Endothelial cell of umbilical vein (primary cell): ENCODE measurements at regions not wholly inside any gene's neighbourhood (a gene's known extent, or its start where the extent isn't known, plus 50 kb on each side); places are given as distances from the start of the nearest gene placed in this dataset.

Source experiments
- BruUV-seq: library from RNA; stranded (reverse); fragments of 400-500 nt; replicated peaks from 2 replicates; lab custom pipeline; 2021; lab: Mats Ljungman, UMichigan
- CTCF ChIA-PET: fragments of 300-600, 350-600 bp; sonication (Branson Sonifier 250); formaldehyde crosslinking; loops from one replicate; lab custom pipeline; 2021; ENCODE audit warnings: antibody characterized with exemption, inconsistent platforms; lab: Charles Lee
- POLR2A ChIA-PET: fragments of 300-600, 350-600 bp; sonication (Branson Sonifier 250); formaldehyde crosslinking; loops from one replicate; lab custom pipeline; 2021; ENCODE audit warnings: antibody characterized with exemption, inconsistent platforms; lab: Charles Lee
- DNase-seq: peaks from one replicate; pipeline ENCODE4 v3.0.0-alpha.2; 2011; ENCODE audit warnings: low read depth, low spot score
- FAIRE-seq: peaks from 2 replicates; lab custom pipeline; 2011; peaks lifted over from hg19 to GRCh38; lab: Jason Lieb, UNC
- H2AFZ ChIP-seq: 2 replicates; pipeline ENCODE4 v1.6.0; 2012; ENCODE audit warnings: low read depth, low read length, control low read depth, inconsistent platforms
- H3K27ac ChIP-seq: 2 replicates; pipeline ENCODE4 v1.5.1; 2011; ENCODE audit warnings: low read depth, mild to moderate bottlenecking, control low read depth, low read length, moderate library complexity; ENCODE audit not compliant: insufficient read depth
- H3K27me3 ChIP-seq, 2 experiments: 2 replicates each; pipeline versions ENCODE4 v1.6.0 to v1.6.1; 2011; ENCODE audit warnings: low read length in 2 of 2, mixed read lengths in 1 of 2; ENCODE audit not compliant: control insufficient read depth in 2 of 2, insufficient read depth in 2 of 2
- H3K36me3 ChIP-seq, 2 experiments: 2 replicates in 1 of 2; 3 replicates in 1 of 2; pipeline ENCODE4 v1.5.1; 2011; ENCODE audit warnings: low read length in 2 of 2, mild to moderate bottlenecking in 1 of 2, moderate library complexity in 1 of 2; ENCODE audit not compliant: control insufficient read depth in 2 of 2, insufficient read depth in 2 of 2; ENCODE audit errors: extremely low read depth in 1 of 2
- H3K4me1 ChIP-seq: 3 replicates; pipeline ENCODE4 v1.5.1; 2011; ENCODE audit warnings: mild to moderate bottlenecking, low read length; ENCODE audit not compliant: control insufficient read depth, insufficient read depth; ENCODE audit errors: extremely low read depth
- H3K4me2 ChIP-seq: 2 replicates; pipeline ENCODE4 v1.6.1; 2011; ENCODE audit warnings: low read length, control low read depth, mixed read lengths; ENCODE audit not compliant: insufficient read depth
- H3K4me3 ChIP-seq, 3 experiments: fragments of 200-600 bp in 1 of 3; sonication (generic), shearing (Covaris generic) in 1 of 3; replicated peaks in 1 of 3; 2 replicates each; pipeline ENCODE4 v1.5.1; 2011 to 2016; ENCODE audit warnings: control low read depth in 3 of 3, low read length in 3 of 3, mild to moderate bottlenecking in 2 of 3, inconsistent platforms in 1 of 3, low read depth in 1 of 3, moderate library complexity in 1 of 3; ENCODE audit not compliant: insufficient read depth in 1 of 3
- H3K79me2 ChIP-seq: 2 replicates; pipeline ENCODE4 v1.6.0; 2012; ENCODE audit warnings: low read length, inconsistent platforms; ENCODE audit not compliant: control insufficient read depth, insufficient read depth
- H3K9ac ChIP-seq: replicated peaks from 2 replicates; pipeline ENCODE3; 2011; ENCODE audit warnings: low read length, control low read depth; ENCODE audit not compliant: insufficient read depth; ENCODE audit errors: extremely low read depth
- H3K9me1 ChIP-seq: replicated peaks from 3 replicates; pipeline ENCODE4 v1.6.0; 2011; ENCODE audit warnings: mild to moderate bottlenecking, low read length; ENCODE audit not compliant: control insufficient read depth, insufficient read depth; ENCODE audit errors: extremely low read depth
- H3K9me3 ChIP-seq: replicated peaks from 2 replicates; pipeline ENCODE4 v1.5.1; 2012; ENCODE audit warnings: low read length, inconsistent platforms; ENCODE audit not compliant: control insufficient read depth, insufficient read depth
- H4K20me1 ChIP-seq: replicated peaks from 2 replicates; pipeline ENCODE3; 2011; ENCODE audit warnings: mild to moderate bottlenecking, low read length; ENCODE audit not compliant: control insufficient read depth, insufficient read depth; ENCODE audit errors: extremely low read depth
- FOS ChIP-seq: IDR thresholded peaks from 2 replicates; pipeline ENCODE4 v1.6.1; 2011; ENCODE audit warnings: mild to moderate bottlenecking, low read length, moderate library complexity, borderline replicate concordance; ENCODE audit not compliant: insufficient read depth
- GATA2 ChIP-seq: IDR thresholded peaks from 2 replicates; pipeline ENCODE4 v1.7.0; 2011; ENCODE audit warnings: low read depth, mild to moderate bottlenecking, moderate library complexity, mixed read lengths, low read length; ENCODE audit not compliant: insufficient read length, insufficient read depth
- JUN ChIP-seq: IDR thresholded peaks from 2 replicates; pipeline ENCODE4 v1.6.1; 2011; ENCODE audit warnings: borderline replicate concordance, low read depth; ENCODE audit not compliant: insufficient read length, insufficient read depth
- MAX ChIP-seq: IDR thresholded peaks from 2 replicates; pipeline ENCODE4 v1.6.1; 2011; ENCODE audit not compliant: insufficient read depth, insufficient read length
- MYC ChIP-seq: IDR thresholded peaks from one replicate; pipeline ENCODE4 v1.6.1; 2011; ENCODE audit warnings: mild to moderate bottlenecking, low read depth, low read length
- POLR2AphosphoS5 ChIP-seq: IDR thresholded peaks from 2 replicates; pipeline ENCODE4 v1.6.1; 2012; ENCODE audit warnings: low read depth, mild to moderate bottlenecking, control low read depth, low read length, moderate library complexity; ENCODE audit not compliant: insufficient read depth
- dilution Hi-C: fragments of 300-500 bp; cut with MboI; formaldehyde crosslinking; loops from one replicate; pipeline ENCODE4 v1.15.0; 2019; ENCODE audit warnings: low sequenced_read_pairs; ENCODE audit not compliant: extremely low pct_ligation_motif_present
- intact Hi-C: fragments of 100-400 bp; cut with micrococcal nuclease; formaldehyde crosslinking; loops from one replicate; pipeline ENCODE4 v1.10.0; 2022
- TF ChIP-seq, protein P1 (sequence below), 2 donors: IDR thresholded peaks; 1 replicate in 1 of 2; 2 replicates in 1 of 2; pipeline ENCODE4 v1.5.1; 2011; ENCODE audit warnings: low read length in 2 of 2, mild to moderate bottlenecking in 2 of 2, moderate library complexity in 2 of 2, control low read depth in 1 of 2, inconsistent platforms in 1 of 2, low read depth in 1 of 2; ENCODE audit not compliant: insufficient read depth in 1 of 2; ENCODE audit errors: extremely low read depth in 1 of 2

- DNase-seq (no peak), FAIRE-seq (no peak)
- no peak for TF ChIP-seq JUN
- TF ChIP-seq GATA2, result no peak
- no peak for TF ChIP-seq MYC
- TF ChIP-seq MAX, result no peak
- no peak for TF ChIP-seq POLR2AphosphoS5
- TF ChIP-seq FOS, result no peak
- TF ChIP-seq, protein P1, sequence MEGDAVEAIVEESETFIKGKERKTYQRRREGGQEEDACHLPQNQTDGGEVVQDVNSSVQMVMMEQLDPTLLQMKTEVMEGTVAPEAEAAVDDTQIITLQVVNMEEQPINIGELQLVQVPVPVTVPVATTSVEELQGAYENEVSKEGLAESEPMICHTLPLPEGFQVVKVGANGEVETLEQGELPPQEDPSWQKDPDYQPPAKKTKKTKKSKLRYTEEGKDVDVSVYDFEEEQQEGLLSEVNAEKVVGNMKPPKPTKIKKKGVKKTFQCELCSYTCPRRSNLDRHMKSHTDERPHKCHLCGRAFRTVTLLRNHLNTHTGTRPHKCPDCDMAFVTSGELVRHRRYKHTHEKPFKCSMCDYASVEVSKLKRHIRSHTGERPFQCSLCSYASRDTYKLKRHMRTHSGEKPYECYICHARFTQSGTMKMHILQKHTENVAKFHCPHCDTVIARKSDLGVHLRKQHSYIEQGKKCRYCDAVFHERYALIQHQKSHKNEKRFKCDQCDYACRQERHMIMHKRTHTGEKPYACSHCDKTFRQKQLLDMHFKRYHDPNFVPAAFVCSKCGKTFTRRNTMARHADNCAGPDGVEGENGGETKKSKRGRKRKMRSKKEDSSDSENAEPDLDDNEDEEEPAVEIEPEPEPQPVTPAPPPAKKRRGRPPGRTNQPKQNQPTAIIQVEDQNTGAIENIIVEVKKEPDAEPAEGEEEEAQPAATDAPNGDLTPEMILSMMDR (IDR thresholded peaks at IDR 0.05; ENCODE audit: extremely low read depth in 1 of 2, insufficient read depth in 1 of 2, low read depth in 1 of 2, low read length in 2 of 2), result no peak
- Histone ChIP-seq H3K9me3 (no peaks in the 10 kb centered on the region), H4K20me1 (no peaks in the 10 kb centered on the region), H2AFZ (no peak overlapping the region), H3K4me2 (no peak overlapping the region), H3K27ac (no peak overlapping the region), H3K9ac (no peak overlapping the region), H3K4me1 (no peaks in the 10 kb centered on the region), H3K9me1 (no peaks in the 10 kb centered on the region), H3K79me2 (no peaks in the 10 kb centered on the region), H3K36me3 (no peaks in the 10 kb centered on the region), H3K27me3 (no peaks in the 10 kb centered on the region), H3K4me3 (no peak overlapping the region)
- CTCF ChIA-PET, result no interaction called here
- no TSS peak for BruUV-seq
- intact Hi-C loops, result no loop called here
- POLR2A ChIA-PET, result no interaction called here
- dilution Hi-C loops, result no loop called here
Observed at GRCh38 chr3:20772869-20773268, 586.9 kb upstream of the SGO1 start.
